Trophoblast cell (in vitro differentiated cells and primary cell): ENCODE measurements at regions not wholly inside any gene's neighbourhood (a gene's known extent, or its start where the extent isn't known, plus 50 kb on each side); places are given as distances from the start of the nearest gene placed in this dataset.
A peak's percentile ranks its signal among the peaks of the same experiment; 100 is the strongest.

ENCODE experiments used
- DNase-seq, 2 donors: peaks; one replicate each; pipeline ENCODE4 v3.0.0-alpha.2; 2016
- H2AFZ ChIP-seq: 2 replicates; pipeline ENCODE4 v1.6.1; 2013; ENCODE audit warnings: low read length, moderate library complexity, mild to moderate bottlenecking; ENCODE audit not compliant: insufficient read depth, poor library complexity
- H2AK5ac ChIP-seq: 2 replicates; pipeline ENCODE4 v1.6.1; 2013; ENCODE audit warnings: mild to moderate bottlenecking, low read length
- H2BK120ac ChIP-seq: 2 replicates; pipeline ENCODE4 v1.6.1; 2013; ENCODE audit warnings: low read length, mild to moderate bottlenecking, moderate library complexity; ENCODE audit not compliant: insufficient read depth, poor library complexity
- H2BK12ac ChIP-seq: 2 replicates; pipeline ENCODE4 v1.6.1; 2013; ENCODE audit warnings: mild to moderate bottlenecking, low read length, moderate library complexity
- H2BK5ac ChIP-seq: 2 replicates; pipeline ENCODE4 v1.6.1; 2013; ENCODE audit warnings: low read length, low read depth, moderate library complexity, mild to moderate bottlenecking; ENCODE audit not compliant: poor library complexity
- H3K14ac ChIP-seq: 2 replicates; pipeline ENCODE4 v1.6.1; 2013; ENCODE audit warnings: mild to moderate bottlenecking, low read length
- H3K18ac ChIP-seq: 2 replicates; pipeline ENCODE4 v1.6.1; 2013; ENCODE audit warnings: mild to moderate bottlenecking, low read length
- H3K23ac ChIP-seq: 2 replicates; pipeline ENCODE4 v1.6.1; 2013; ENCODE audit warnings: low read length
- H3K27ac ChIP-seq: 2 replicates; pipeline ENCODE4 v1.5.1; 2013; ENCODE audit warnings: low read depth, mild to moderate bottlenecking, inconsistent platforms, low read length, moderate library complexity
- H3K27me3 ChIP-seq: 2 replicates; pipeline ENCODE4 v1.6.1; 2013; ENCODE audit warnings: inconsistent platforms, mild to moderate bottlenecking, low read length, moderate library complexity; ENCODE audit not compliant: insufficient read depth
- H3K36me3 ChIP-seq, 2 experiments: 1 replicate in 1 of 2; 2 replicates in 1 of 2; pipeline ENCODE4 v1.6.1; 2013; ENCODE audit warnings: low read length in 2 of 2, mild to moderate bottlenecking in 2 of 2, moderate library complexity in 1 of 2; ENCODE audit not compliant: insufficient read depth in 2 of 2, control insufficient read depth in 1 of 2
- H3K4ac ChIP-seq: 2 replicates; pipeline ENCODE4 v1.6.1; 2013; ENCODE audit warnings: low read depth, mild to moderate bottlenecking, low read length, moderate library complexity
- H3K4me1 ChIP-seq, 2 experiments: 1 replicate in 1 of 2; 2 replicates in 1 of 2; pipeline ENCODE4 v1.6.1; 2013; ENCODE audit warnings: low read length in 2 of 2, mild to moderate bottlenecking in 2 of 2, moderate library complexity in 1 of 2; ENCODE audit not compliant: insufficient read depth in 2 of 2, control insufficient read depth in 1 of 2
- H3K4me2 ChIP-seq: 2 replicates; pipeline ENCODE4 v1.6.1; 2013; ENCODE audit warnings: inconsistent platforms, mild to moderate bottlenecking, low read length, moderate library complexity
- H3K4me3 ChIP-seq: 2 replicates; pipeline ENCODE4 v1.5.1; 2013; ENCODE audit warnings: mild to moderate bottlenecking, low read depth, low read length, inconsistent platforms
- H3K79me1 ChIP-seq: one replicate; pipeline ENCODE4 v1.6.1; 2013; ENCODE audit warnings: low read length
- H3K79me2 ChIP-seq: 2 replicates; pipeline ENCODE4 v1.6.1; 2013; ENCODE audit warnings: low read length, mild to moderate bottlenecking; ENCODE audit not compliant: control insufficient read depth, insufficient read depth, poor library complexity
- H3K9ac ChIP-seq: 2 replicates; pipeline ENCODE4 v1.6.1; 2013; ENCODE audit warnings: mild to moderate bottlenecking, low read length
- H3K9me3 ChIP-seq: 2 replicates; pipeline ENCODE4 v1.6.1; 2013; ENCODE audit warnings: low read depth, mild to moderate bottlenecking, control low read depth, inconsistent platforms, low read length; ENCODE audit not compliant: insufficient read depth
- H4K12ac ChIP-seq: 2 replicates; pipeline ENCODE4 v1.6.1; 2013; ENCODE audit warnings: low read depth, mild to moderate bottlenecking, low read length, moderate library complexity
- H4K8ac ChIP-seq: 2 replicates; pipeline ENCODE4 v1.6.1; 2013; ENCODE audit warnings: low read depth, mild to moderate bottlenecking, low read length, moderate library complexity
- H4K91ac ChIP-seq: one replicate; pipeline ENCODE4 v1.6.1; 2013; ENCODE audit warnings: low read depth, mild to moderate bottlenecking, low read length, moderate library complexity
- WGBS: extraction: QIAGEN DNeasy Blood & Tissue Kit; methylation state at CpG from one replicate; pipeline ENCODE4 v1.1.7; 2013; ENCODE audit warnings: missing lambda C conversion rate; ENCODE audit not compliant: insufficient read length, insufficient coverage; ENCODE audit errors: extremely low coverage; 5-methylcytosine and 5-hydroxymethylcytosine counted together

GRCh38 chr7:142503036-142503435 lies 245.2 kb upstream of the PRSS58 start:
- Histone ChIP-seq H2BK12ac (no peak overlapping the region), H3K23ac (no peak overlapping the region), H3K79me2 (no peaks in the 10 kb centered on the region), H2BK5ac (no peak overlapping the region), H3K18ac (no peak overlapping the region), H3K27me3 (no peaks in the 10 kb centered on the region), H3K79me1 (peaks cover 4% of the 10 kb centered on the region), H3K36me3 (no peaks in the 10 kb centered on the region), H3K27ac (no peak overlapping the region), H3K4me2 (no peak overlapping the region), H4K91ac (no peak overlapping the region), H3K4ac (no peak overlapping the region), H2AFZ (no peak overlapping the region), H3K9ac (no peak overlapping the region), H4K12ac (no peak overlapping the region), H3K9me3 (no peaks in the 10 kb centered on the region), H3K4me3 (no peak overlapping the region), H2BK120ac (no peak overlapping the region), H3K14ac (no peak overlapping the region), H3K4me1 (peaks cover 13 to 15% of the 10 kb centered on the region in 2 experiments), H2AK5ac (no peak overlapping the region), H4K8ac (no peak overlapping the region)
- no CpG with 5 or more reads among the region's 6 CpGs for WGBS
- DNase-seq, result no peak

DNA sequence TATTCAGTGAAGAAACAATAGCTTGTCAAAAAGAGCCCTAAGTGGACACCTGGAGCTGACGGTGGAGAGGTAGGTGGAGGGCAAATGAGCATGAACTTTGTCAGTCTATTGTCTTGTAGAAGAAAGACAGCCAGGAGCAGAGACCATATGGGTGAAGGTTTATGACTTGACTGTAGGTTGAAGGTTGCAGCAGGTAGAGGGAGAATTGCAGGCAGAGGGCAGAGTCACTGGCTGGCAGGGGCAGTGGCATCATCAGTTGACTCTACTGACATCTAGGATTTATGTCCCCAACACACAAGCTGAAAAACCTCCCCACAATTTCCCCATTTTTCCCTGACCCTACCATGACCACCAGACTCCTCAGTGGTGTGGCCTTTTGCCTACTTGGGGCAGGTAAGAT lies 243.6 kb upstream of the PRSS58 start:
- H3K36me3 ChIP-seq, result no peaks in the 10 kb centered on the region
- no peak overlapping the region for H2BK12ac ChIP-seq
- H2AK5ac ChIP-seq, result no peak overlapping the region
- no peak overlapping the region for H3K4ac ChIP-seq
- no peak for DNase-seq
- H3K27me3 ChIP-seq, result no peaks in the 10 kb centered on the region
- no peak overlapping the region for H3K23ac ChIP-seq
- H3K14ac ChIP-seq, result no peak overlapping the region
- H2AFZ ChIP-seq, result no peak overlapping the region
- no peak overlapping the region for H4K91ac ChIP-seq
- no peak overlapping the region for H4K8ac ChIP-seq
- peaks cover 2 to 5% of the 10 kb centered on the region in 2 experiments for H3K4me1 ChIP-seq
- H3K9ac ChIP-seq, result no peak overlapping the region
- no peak overlapping the region for H2BK5ac ChIP-seq
- H2BK120ac ChIP-seq, result no peak overlapping the region
- no peaks in the 10 kb centered on the region for H3K79me2 ChIP-seq
- no peak overlapping the region for H3K27ac ChIP-seq
- H3K9me3 ChIP-seq, result no peaks in the 10 kb centered on the region
- no peaks in the 10 kb centered on the region for H3K79me1 ChIP-seq
- WGBS, result no CpG with 5 or more reads among the region's 1 CpG
- no peak overlapping the region for H3K4me2 ChIP-seq
- no peak overlapping the region for H4K12ac ChIP-seq
- H3K4me3 ChIP-seq, result no peak overlapping the region
- no peak overlapping the region for H3K18ac ChIP-seq

DNA sequence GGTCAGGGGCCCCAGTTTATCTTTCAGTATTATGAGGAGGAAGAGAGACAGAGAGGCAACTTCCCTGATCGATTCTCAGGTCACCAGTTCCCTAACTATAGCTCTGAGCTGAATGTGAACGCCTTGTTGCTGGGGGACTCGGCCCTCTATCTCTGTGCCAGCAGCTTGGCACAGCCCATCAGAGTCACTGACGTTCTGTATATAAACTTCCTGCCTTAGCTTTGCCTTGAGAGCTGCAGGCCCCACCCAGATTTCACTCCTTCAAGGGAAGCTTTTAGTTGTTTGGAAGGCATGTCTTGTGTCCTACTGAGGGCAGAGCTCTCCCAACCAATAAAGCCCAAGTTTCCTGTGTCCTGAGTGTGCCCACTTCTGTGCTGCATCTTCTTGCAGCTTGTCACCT lies 242.5 kb upstream of the PRSS58 start:
- Histone ChIP-seq H3K36me3 (no peaks in the 10 kb centered on the region), H2AFZ (no peak overlapping the region), H2BK12ac (no peak overlapping the region), H3K4me3 (no peak overlapping the region), H2BK120ac (no peak overlapping the region), H4K8ac (no peak overlapping the region), H3K79me1 (no peaks in the 10 kb centered on the region), H3K9ac (no peak overlapping the region), H2BK5ac (no peak overlapping the region), H2AK5ac (no peak overlapping the region), H3K14ac (no peak overlapping the region), H3K27me3 (no peaks in the 10 kb centered on the region), H3K4me2 (no peak overlapping the region), H3K4ac (no peak overlapping the region), H3K18ac (no peak overlapping the region), H3K27ac (no peak overlapping the region), H3K4me1 (peaks cover 0 to 2% of the 10 kb centered on the region in 2 experiments), H4K12ac (no peak overlapping the region), H4K91ac (no peak overlapping the region), H3K9me3 (no peaks in the 10 kb centered on the region), H3K23ac (no peak overlapping the region), H3K79me2 (no peaks in the 10 kb centered on the region)
- DNase-seq, result no peak
- WGBS, result no CpG with 5 or more reads among the region's 4 CpGs

- H3K14ac ChIP-seq, result no peak overlapping the region
- H2BK12ac ChIP-seq, result peak overlapping the region; percentile 29
- no CpG with 5 or more reads among the region's 4 CpGs for WGBS
- H3K9ac ChIP-seq, result no peak overlapping the region
- H3K79me2 ChIP-seq, result no peaks in the 10 kb centered on the region
- H3K4me1 ChIP-seq, result peaks cover 0 to 2% of the 10 kb centered on the region in 2 experiments
- no peak overlapping the region for H3K18ac ChIP-seq
- H2BK120ac ChIP-seq, result no peak overlapping the region
- H3K4me3 ChIP-seq, result no peak overlapping the region
- H2AK5ac ChIP-seq, result no peak overlapping the region
- no peak overlapping the region for H3K4ac ChIP-seq
- H3K79me1 ChIP-seq, result no peaks in the 10 kb centered on the region
- H3K27ac ChIP-seq, result no peak overlapping the region
- no peak overlapping the region for H2BK5ac ChIP-seq
- H3K23ac ChIP-seq, result no peak overlapping the region
- H4K91ac ChIP-seq, result no peak overlapping the region
- H4K8ac ChIP-seq, result no peak overlapping the region
- DNase-seq, result no peak
- H3K9me3 ChIP-seq, result no peaks in the 10 kb centered on the region
- no peaks in the 10 kb centered on the region for H3K36me3 ChIP-seq
- H3K27me3 ChIP-seq, result no peaks in the 10 kb centered on the region
- H2AFZ ChIP-seq, result no peak overlapping the region
- H3K4me2 ChIP-seq, result no peak overlapping the region
- H4K12ac ChIP-seq, result no peak overlapping the region
Observed at GRCh38 chr7:142499635-142500034, 241.8 kb upstream of the PRSS58 start.
